Activated T-helper 17 cell treated with anti-CD3 and anti-CD28 coated beads, Interleukin-2, amount 50 U/mL, for 72 hours (primary cell): ENCODE measurements at regions not wholly inside any gene's neighbourhood (a gene's known extent, or its start where the extent isn't known, plus 50 kb on each side); places are given as distances from the start of the nearest gene placed in this dataset.
A peak's percentile ranks its signal among the peaks of the same experiment; 100 is the strongest.
"Not testable (repeated sequence)": the region's sequence is repeated elsewhere in the genome, so short reads cannot be mapped to it uniquely, and the experiment has no call there.

Experiments
- ATAC-seq: fragments of 150-1000 bp; cut with Tn5 transposase; replicated peaks from 2 replicates; pipeline ENCODE4 v1.10.0; 2021; ENCODE audit warnings: mild to moderate bottlenecking, moderate library complexity
- H3K27ac Mint-ChIP-seq: one replicate; pipeline ENCODE4 v1.8.0; 2022; ENCODE audit warnings: mixed read lengths
- H3K27me3 Mint-ChIP-seq: one replicate; pipeline ENCODE4 v1.8.0; 2022; ENCODE audit warnings: mixed read lengths
- H3K36me3 Mint-ChIP-seq: one replicate; pipeline ENCODE4 v1.8.0; 2022; ENCODE audit warnings: low read depth, mild to moderate bottlenecking, mixed read lengths
- H3K4me1 Mint-ChIP-seq: one replicate; pipeline ENCODE4 v1.8.0; 2022; ENCODE audit warnings: mixed read lengths
- H3K4me3 Mint-ChIP-seq: one replicate; pipeline ENCODE4 v1.8.0; 2022; ENCODE audit warnings: mild to moderate bottlenecking, mixed read lengths
- H3K9me3 Mint-ChIP-seq: one replicate; pipeline ENCODE4 v1.8.0; 2022; ENCODE audit warnings: mixed read lengths

DNA sequence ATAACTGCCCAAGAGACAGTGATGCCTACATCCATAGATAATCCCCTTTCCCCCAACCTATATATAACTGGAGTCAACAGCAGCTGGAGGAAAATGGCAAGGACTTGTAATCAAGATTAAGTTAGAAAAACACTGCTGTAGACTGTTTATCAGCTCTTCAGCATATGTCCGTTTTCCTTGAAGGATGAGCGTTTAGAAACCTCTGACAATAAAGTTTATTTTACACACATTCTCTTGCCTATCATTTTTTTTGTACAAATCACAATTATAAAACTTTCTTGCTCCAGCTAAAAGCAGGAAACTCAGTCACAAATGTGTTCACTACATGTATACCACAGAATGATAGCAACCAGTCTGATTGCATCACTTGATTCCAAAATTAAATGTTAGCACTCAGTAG is 50.8 kb downstream of the PPIAL4G start:
- H3K9me3 Mint-ChIP-seq, H3K27me3 Mint-ChIP-seq, ATAC-seq, H3K4me3 Mint-ChIP-seq: not testable (repeated sequence)
- Mint-ChIP-seq H3K4me1 (peaks cover 18% of the 10 kb centered on the region), H3K27ac (peak overlapping the region; percentile 46), H3K36me3 (peaks cover 77% of the 10 kb centered on the region)

GRCh38 chr1:148429856-148430255 is 53.2 kb downstream of the PPIAL4G start:
- not testable (repeated sequence) for ATAC-seq, H3K9me3 Mint-ChIP-seq, H3K4me3 Mint-ChIP-seq, H3K27me3 Mint-ChIP-seq, H3K27ac Mint-ChIP-seq
- H3K36me3 Mint-ChIP-seq = peaks cover 77% of the 10 kb centered on the region
- peaks cover 29% of the 10 kb centered on the region for H3K4me1 Mint-ChIP-seq

DNA sequence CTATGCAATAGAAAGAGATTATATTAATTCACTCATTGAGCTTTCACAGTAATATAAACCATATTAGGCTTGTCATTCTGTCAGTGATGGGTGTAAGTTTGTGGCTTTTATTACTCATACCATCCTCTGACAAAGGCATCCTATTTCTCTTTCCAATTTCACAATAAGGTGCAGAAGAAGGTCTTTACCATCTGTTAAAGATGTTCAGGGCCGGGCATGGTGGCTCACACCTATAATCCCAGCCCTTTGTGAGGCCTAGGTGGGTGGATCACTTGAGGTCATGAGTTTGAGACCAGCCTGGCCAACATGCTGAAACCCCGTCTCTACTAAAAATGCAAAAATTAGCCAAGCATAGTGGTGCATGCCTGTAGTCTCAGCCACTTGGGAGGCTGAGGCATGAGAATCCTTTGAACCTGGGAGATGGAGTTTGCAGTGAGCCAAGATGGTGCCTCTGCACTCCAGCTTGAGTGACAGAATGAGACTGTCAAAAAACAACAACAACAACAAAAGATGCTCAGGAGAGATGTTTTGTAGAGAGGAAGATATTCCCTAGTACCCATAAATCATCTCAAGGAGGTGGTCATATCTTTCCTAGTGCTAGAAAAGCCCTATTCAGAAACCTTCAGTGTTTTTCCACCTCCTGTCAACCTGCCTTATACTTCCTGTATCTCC is 56.0 kb downstream of the PPIAL4G start:
- peak overlapping the region; percentile 29 for H3K4me3 Mint-ChIP-seq
- peaks cover 32% of the 10 kb centered on the region for H3K4me1 Mint-ChIP-seq
- H3K27ac Mint-ChIP-seq, H3K9me3 Mint-ChIP-seq, H3K27me3 Mint-ChIP-seq: not testable (repeated sequence)
- H3K36me3 Mint-ChIP-seq = peaks cover 74% of the 10 kb centered on the region
- ATAC-seq = peak; percentile 93

- H3K4me1 Mint-ChIP-seq = peaks cover 32% of the 10 kb centered on the region
- H3K4me3 Mint-ChIP-seq = peak overlapping the region; percentile 29
- ATAC-seq, H3K9me3 Mint-ChIP-seq, H3K27me3 Mint-ChIP-seq, H3K27ac Mint-ChIP-seq: not testable (repeated sequence)
- H3K36me3 Mint-ChIP-seq = peaks cover 68% of the 10 kb centered on the region
Observed at GRCh38 chr1:148426385-148426784, 56.7 kb downstream of the PPIAL4G start.

GRCh38 chr1:148424143-148425003 is 58.7 kb downstream of the PPIAL4G start:
- not testable (repeated sequence) for H3K27ac Mint-ChIP-seq, H3K27me3 Mint-ChIP-seq, H3K9me3 Mint-ChIP-seq, H3K4me3 Mint-ChIP-seq, ATAC-seq
- H3K36me3 Mint-ChIP-seq = peaks cover 50% of the 10 kb centered on the region
- H3K4me1 Mint-ChIP-seq = peaks cover 32% of the 10 kb centered on the region

DNA sequence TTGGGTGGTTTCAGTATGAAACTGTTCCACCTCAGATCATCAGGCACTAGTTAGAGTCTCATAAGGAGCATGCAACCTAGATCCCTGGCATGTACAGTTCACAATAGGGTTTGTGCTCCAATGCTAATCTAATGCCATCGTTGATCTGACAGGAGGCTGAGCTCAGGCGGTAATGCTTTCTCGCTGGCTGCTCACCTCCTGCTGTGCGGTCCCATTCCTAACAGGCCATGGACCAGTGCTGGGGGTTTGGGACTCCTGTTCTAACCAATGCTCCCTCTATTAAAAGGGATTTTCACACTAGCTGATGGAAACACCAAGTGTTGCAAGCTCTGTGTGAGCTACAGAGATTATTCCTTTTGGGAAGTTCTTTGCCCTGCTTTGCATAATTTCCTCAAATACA is 60.2 kb downstream of the PPIAL4G start:
- not testable (repeated sequence) for H3K9me3 Mint-ChIP-seq, H3K4me3 Mint-ChIP-seq, H3K27ac Mint-ChIP-seq, ATAC-seq, H3K27me3 Mint-ChIP-seq
- H3K4me1 Mint-ChIP-seq = peaks cover 25% of the 10 kb centered on the region
- peaks cover 35% of the 10 kb centered on the region for H3K36me3 Mint-ChIP-seq

- not testable (repeated sequence) for H3K4me3 Mint-ChIP-seq, H3K9me3 Mint-ChIP-seq, H3K36me3 Mint-ChIP-seq, H3K27ac Mint-ChIP-seq, H3K27me3 Mint-ChIP-seq, H3K4me1 Mint-ChIP-seq, ATAC-seq
Observed at GRCh38 chr1:148417241-148417640, 65.9 kb downstream of the PPIAL4G start.

- H3K27me3 Mint-ChIP-seq, H3K4me3 Mint-ChIP-seq, ATAC-seq, H3K4me1 Mint-ChIP-seq, H3K9me3 Mint-ChIP-seq, H3K27ac Mint-ChIP-seq: not testable (repeated sequence)
- peaks cover 12% of the 10 kb centered on the region for H3K36me3 Mint-ChIP-seq
Observed at GRCh38 chr1:148413385-148413784, 69.7 kb downstream of the PPIAL4G start.

DNA sequence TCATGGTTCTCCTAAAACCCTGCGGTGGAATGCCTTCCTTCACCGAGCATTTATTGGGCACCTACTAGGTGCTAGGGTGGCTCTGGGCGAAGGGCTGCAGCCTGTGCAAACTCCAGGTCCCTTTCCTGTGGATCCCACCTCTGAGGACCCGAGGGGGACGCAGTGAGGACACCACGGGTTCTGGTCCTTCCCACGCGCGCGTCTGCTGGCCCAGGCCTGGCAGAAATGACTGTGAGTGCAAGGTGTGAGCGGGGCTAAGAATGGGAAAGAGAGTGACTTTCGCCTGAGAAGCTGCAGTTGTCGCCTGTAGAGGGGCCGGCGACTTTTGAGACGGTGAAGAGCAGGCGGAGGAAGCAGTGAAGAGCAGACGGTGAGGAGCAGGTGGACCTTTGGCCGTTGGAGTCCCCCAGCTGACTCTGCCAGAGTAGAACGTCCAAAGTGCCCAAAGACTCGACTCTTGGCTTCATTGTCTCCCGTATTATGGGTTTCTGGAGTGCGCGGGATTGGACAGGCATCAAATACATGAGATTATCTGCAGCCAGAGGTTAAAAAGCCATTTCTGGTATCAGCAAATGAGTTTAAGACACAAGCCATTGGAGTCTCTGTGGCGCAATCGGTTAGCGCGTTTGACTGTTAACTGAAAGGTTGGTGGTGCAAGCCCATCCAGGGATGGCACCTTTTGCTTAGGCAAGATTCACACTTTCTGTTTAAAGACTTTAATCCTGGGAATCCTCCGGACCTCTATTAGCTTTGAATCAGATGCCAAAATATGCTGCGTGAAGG is 78.1 kb downstream of the PPIAL4G start:
- H3K4me3 Mint-ChIP-seq = peak overlapping the region; percentile 83
- not testable (repeated sequence) for H3K4me1 Mint-ChIP-seq, H3K9me3 Mint-ChIP-seq, H3K27me3 Mint-ChIP-seq, H3K36me3 Mint-ChIP-seq, H3K27ac Mint-ChIP-seq, ATAC-seq

- Mint-ChIP-seq H3K4me3 (peak overlapping the region; percentile 83), H3K27ac (peak overlapping the region; percentile 65)
Observed at GRCh38 chr1:148403925-148404324, 79.2 kb downstream of the PPIAL4G start.

GRCh38 chr1:148403085-148403456 is 80.0 kb downstream of the PPIAL4G start:
- not testable (repeated sequence) for H3K36me3 Mint-ChIP-seq, H3K27me3 Mint-ChIP-seq, H3K4me1 Mint-ChIP-seq, ATAC-seq, H3K9me3 Mint-ChIP-seq
- Mint-ChIP-seq H3K27ac (peak overlapping the region; percentile 91), H3K4me3 (peak overlapping the region; percentile 83)

More at GRCh38 chr1:148403925-148404324, 79.2 kb downstream of the PPIAL4G start:
- H3K4me1 Mint-ChIP-seq, H3K36me3 Mint-ChIP-seq, H3K27me3 Mint-ChIP-seq, ATAC-seq, H3K9me3 Mint-ChIP-seq: not testable (repeated sequence)

DNA sequence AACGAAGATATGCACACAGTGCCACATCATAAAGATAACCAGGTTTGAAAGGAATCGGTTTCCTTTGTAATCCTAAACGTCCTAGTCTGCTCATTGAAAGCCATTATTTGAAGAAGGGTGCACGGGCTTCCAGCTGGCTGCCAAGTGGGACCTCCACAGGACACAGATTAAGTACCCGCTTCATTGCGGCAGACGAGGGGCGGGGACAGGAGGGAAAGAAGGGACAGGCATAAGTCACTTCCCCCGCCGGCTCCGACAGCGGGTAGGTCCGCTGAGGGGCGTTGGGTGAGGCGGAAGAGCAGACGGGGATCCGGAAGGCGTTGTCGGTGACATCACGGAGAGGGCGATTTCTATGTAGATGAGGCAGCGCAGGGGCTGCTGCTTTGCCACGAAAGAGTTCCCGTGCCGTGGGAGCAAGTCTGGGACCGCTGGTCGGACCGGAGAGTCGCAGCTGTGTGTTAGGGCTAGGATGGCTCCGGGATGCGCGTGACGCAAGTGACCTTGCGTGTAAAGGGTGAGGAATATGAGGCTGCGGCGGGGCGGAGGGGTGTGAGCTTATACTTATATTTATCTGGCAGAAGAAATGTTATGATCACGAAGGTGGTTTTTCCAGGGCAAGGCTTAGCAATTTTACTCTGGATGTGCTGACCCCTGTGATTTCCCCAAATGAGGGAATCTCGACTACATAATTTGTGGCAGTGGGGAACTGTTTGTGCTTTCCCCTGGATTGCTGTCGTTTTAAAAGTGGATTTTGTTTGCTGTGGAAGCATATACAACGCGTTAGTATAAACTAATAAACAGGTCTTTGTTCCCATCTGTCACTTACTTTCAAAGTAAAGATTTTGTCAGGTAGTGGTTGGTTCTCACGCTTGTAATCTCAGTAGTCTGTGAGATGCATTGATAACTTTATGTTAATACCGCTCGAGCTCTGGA is 80.7 kb downstream of the PPIAL4G start:
- H3K4me1 Mint-ChIP-seq, H3K36me3 Mint-ChIP-seq, H3K27me3 Mint-ChIP-seq, H3K9me3 Mint-ChIP-seq: not testable (repeated sequence)
- Mint-ChIP-seq H3K27ac (peak overlapping the region; percentile 91), H3K4me3 (peak overlapping the region; percentile 83)
- ATAC-seq = peak; percentile 95

- ATAC-seq = peak; percentile 50
- not testable (repeated sequence) for H3K27me3 Mint-ChIP-seq, H3K4me1 Mint-ChIP-seq, H3K36me3 Mint-ChIP-seq, H3K9me3 Mint-ChIP-seq
- peak overlapping the region; percentile 32 for H3K4me3 Mint-ChIP-seq
- H3K27ac Mint-ChIP-seq = peak overlapping the region; percentile 76
Observed at GRCh38 chr1:148397516-148397915, 85.6 kb downstream of the PPIAL4G start.

DNA sequence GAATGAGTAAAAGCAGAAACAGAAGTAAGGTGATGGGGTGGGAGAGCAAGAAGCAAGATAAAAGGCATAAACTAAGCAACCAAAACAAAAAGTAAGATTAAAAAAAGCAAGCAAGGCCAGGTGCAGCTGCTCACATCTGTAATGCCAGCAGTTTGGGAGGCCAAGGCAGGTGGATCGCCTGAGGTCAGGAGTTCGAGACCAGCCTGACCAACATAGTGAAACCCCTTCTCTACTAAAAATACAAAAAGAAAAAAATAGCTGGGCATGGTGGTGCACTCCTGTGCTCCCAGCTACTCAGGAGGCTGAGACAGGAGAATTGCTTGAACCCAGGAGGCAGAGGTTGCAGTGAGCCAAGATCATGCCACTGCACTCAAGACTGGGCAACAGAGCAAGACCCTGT is 90.6 kb downstream of the PPIAL4G start:
- not testable (repeated sequence) for ATAC-seq, H3K27me3 Mint-ChIP-seq, H3K36me3 Mint-ChIP-seq, H3K9me3 Mint-ChIP-seq, H3K27ac Mint-ChIP-seq, H3K4me3 Mint-ChIP-seq
- peaks cover 23% of the 10 kb centered on the region for H3K4me1 Mint-ChIP-seq
